HEK293 (cell line): ENCODE measurements at regions not wholly inside any gene's neighbourhood (a gene's known extent, or its start where the extent isn't known, plus 50 kb on each side); places are given as distances from the start of the nearest gene placed in this dataset.

Experiments
- FEZF1 ChIP-seq: fragments of 450-650 bp; formaldehyde crosslinking; IDR thresholded peaks from 2 replicates; pipeline ENCODE4 v1.5.1; 2016; ENCODE audit warnings: missing biosample characterization, missing genetic modification characterization
- GFI1B ChIP-seq: fragments of 450-650 bp; formaldehyde crosslinking; IDR thresholded peaks from 2 replicates; pipeline ENCODE4 v1.5.1; 2016; ENCODE audit warnings: missing biosample characterization, missing genetic modification characterization
- KLF8 ChIP-seq: fragments of 450-650 bp; formaldehyde crosslinking; IDR thresholded peaks from 2 replicates; pipeline ENCODE4 v1.5.1; 2016; ENCODE audit warnings: missing biosample characterization, missing genetic modification characterization
- KLF9 ChIP-seq: fragments of 450-650 bp; formaldehyde crosslinking; IDR thresholded peaks from 2 replicates; pipeline ENCODE4 v1.5.1; 2016; ENCODE audit warnings: missing biosample characterization, missing genetic modification characterization, low read depth
- MEIS1 ChIP-seq: sonication (generic); formaldehyde crosslinking; IDR thresholded peaks from 2 replicates; pipeline ENCODE4 v1.8.1; 2022; ENCODE audit warnings: missing genetic modification reagents, mild to moderate bottlenecking, borderline replicate concordance
- REPIN1 ChIP-seq: fragments of 450-650 bp; formaldehyde crosslinking; IDR thresholded peaks from 2 replicates; pipeline ENCODE4 v1.5.1; 2017; ENCODE audit warnings: missing biosample characterization, missing genetic modification characterization, low read depth
- TCF7L2 ChIP-seq: IDR thresholded peaks from 2 replicates; pipeline ENCODE4 v1.6.1; 2011; ENCODE audit warnings: low read depth, mild to moderate bottlenecking, inconsistent platforms, low read length, moderate library complexity, borderline replicate concordance
- ZBTB11 ChIP-seq: fragments of 450-650 bp; formaldehyde crosslinking; conservative IDR thresholded peaks from 2 replicates; pipeline ENCODE4 v1.5.1; 2016; ENCODE audit warnings: low read depth, missing biosample characterization, missing genetic modification characterization
- ZBTB8A ChIP-seq: fragments of 450-650 bp; formaldehyde crosslinking; IDR thresholded peaks from 2 replicates; pipeline ENCODE4 v1.5.1; 2016; ENCODE audit warnings: missing biosample characterization, missing genetic modification characterization
- ZEB2 ChIP-seq: fragments of 450-650 bp; formaldehyde crosslinking; IDR thresholded peaks from 2 replicates; pipeline ENCODE4 v1.5.1; 2016; ENCODE audit warnings: missing biosample characterization, missing genetic modification characterization
- ZFP69B ChIP-seq: fragments of 450-650 bp; formaldehyde crosslinking; IDR thresholded peaks from 2 replicates; pipeline ENCODE4 v1.5.1; 2016; ENCODE audit warnings: missing biosample characterization, missing genetic modification characterization
- ZNF23 ChIP-seq: fragments of 450-650 bp; formaldehyde crosslinking; IDR thresholded peaks from 2 replicates; pipeline ENCODE4 v1.5.1; 2016; ENCODE audit warnings: missing biosample characterization, missing genetic modification characterization, borderline replicate concordance
- ZNF280C ChIP-seq: fragments of 450-650 bp; formaldehyde crosslinking; IDR thresholded peaks from 2 replicates; pipeline ENCODE4 v1.5.1; 2016; ENCODE audit warnings: missing biosample characterization, missing genetic modification characterization
- ZNF335 ChIP-seq: fragments of 450-650 bp; formaldehyde crosslinking; conservative IDR thresholded peaks from 2 replicates; pipeline ENCODE4 v1.5.1; 2016; ENCODE audit warnings: missing biosample characterization, missing genetic modification characterization
- ZNF354C ChIP-seq: fragments of 450-650 bp; formaldehyde crosslinking; IDR thresholded peaks from 2 replicates; pipeline ENCODE4 v1.5.1; 2016; ENCODE audit warnings: missing biosample characterization, missing genetic modification characterization, low read depth, borderline replicate concordance
- ZNF510 ChIP-seq: fragments of 450-650 bp; formaldehyde crosslinking; IDR thresholded peaks from 2 replicates; pipeline ENCODE4 v1.5.1; 2018; ENCODE audit warnings: mild to moderate bottlenecking, missing genetic modification characterization, missing biosample characterization; ENCODE audit not compliant: insufficient replicate concordance
- ZNF548 ChIP-seq: fragments of 450-650 bp; formaldehyde crosslinking; IDR thresholded peaks from 2 replicates; pipeline ENCODE4 v1.5.1; 2016; ENCODE audit warnings: missing biosample characterization, missing genetic modification characterization
- ZNF555 ChIP-seq: fragments of 450-650 bp; formaldehyde crosslinking; conservative IDR thresholded peaks from 2 replicates; pipeline ENCODE4 v1.5.1; 2017; ENCODE audit warnings: missing biosample characterization, mild to moderate bottlenecking, missing genetic modification characterization, inconsistent platforms
- ZNF561 ChIP-seq: fragments of 450-650 bp; IDR thresholded peaks from 2 replicates; pipeline ENCODE4 v1.5.1; 2018; ENCODE audit warnings: missing biosample characterization, missing genetic modification characterization, borderline replicate concordance
- ZNF623 ChIP-seq: fragments of 450-650 bp; formaldehyde crosslinking; IDR thresholded peaks from 2 replicates; pipeline ENCODE4 v1.5.1; 2016; ENCODE audit warnings: missing biosample characterization, missing genetic modification characterization
- ZNF707 ChIP-seq: fragments of 450-650 bp; formaldehyde crosslinking; IDR thresholded peaks from 2 replicates; pipeline ENCODE4 v1.5.1; 2016; ENCODE audit warnings: missing biosample characterization, missing genetic modification characterization
- ZSCAN30 ChIP-seq: fragments of 450-650 bp; IDR thresholded peaks from 2 replicates; pipeline ENCODE4 v1.5.1; 2018; ENCODE audit warnings: missing biosample characterization, mild to moderate bottlenecking, missing genetic modification characterization, moderate library complexity
- ZXDB ChIP-seq: fragments of 450-650 bp; formaldehyde crosslinking; IDR thresholded peaks from 2 replicates; pipeline ENCODE4 v1.5.1; 2016; ENCODE audit warnings: missing biosample characterization, missing genetic modification characterization
- TF ChIP-seq, protein P1 (sequence below): fragments of 450-650 bp; formaldehyde crosslinking; IDR thresholded peaks from 2 replicates; pipeline ENCODE4 v1.5.1; 2016; ENCODE audit warnings: missing biosample characterization, missing genetic modification characterization
- TF ChIP-seq, protein P2 (sequence below): fragments of 450-650 bp; formaldehyde crosslinking; IDR thresholded peaks from 2 replicates; pipeline ENCODE4 v1.5.1; 2016; ENCODE audit warnings: missing biosample characterization, missing genetic modification characterization, borderline replicate concordance

- no peak for TF ChIP-seq ZNF548 (tag by site-specific recombination)
- no peak for TF ChIP-seq ZNF354C (tag by site-specific recombination)
- peak; percentile 13; the same call in 1 of the 2 replicates for TF ChIP-seq ZXDB
- TF ChIP-seq TCF7L2 = no peak
- no peak for TF ChIP-seq ZSCAN30 (tag by site-specific recombination)
- TF ChIP-seq ZEB2 (tag by site-specific recombination) = peak; percentile 54
- no peak for TF ChIP-seq ZNF561 (tag by site-specific recombination)
- TF ChIP-seq, protein P1, sequence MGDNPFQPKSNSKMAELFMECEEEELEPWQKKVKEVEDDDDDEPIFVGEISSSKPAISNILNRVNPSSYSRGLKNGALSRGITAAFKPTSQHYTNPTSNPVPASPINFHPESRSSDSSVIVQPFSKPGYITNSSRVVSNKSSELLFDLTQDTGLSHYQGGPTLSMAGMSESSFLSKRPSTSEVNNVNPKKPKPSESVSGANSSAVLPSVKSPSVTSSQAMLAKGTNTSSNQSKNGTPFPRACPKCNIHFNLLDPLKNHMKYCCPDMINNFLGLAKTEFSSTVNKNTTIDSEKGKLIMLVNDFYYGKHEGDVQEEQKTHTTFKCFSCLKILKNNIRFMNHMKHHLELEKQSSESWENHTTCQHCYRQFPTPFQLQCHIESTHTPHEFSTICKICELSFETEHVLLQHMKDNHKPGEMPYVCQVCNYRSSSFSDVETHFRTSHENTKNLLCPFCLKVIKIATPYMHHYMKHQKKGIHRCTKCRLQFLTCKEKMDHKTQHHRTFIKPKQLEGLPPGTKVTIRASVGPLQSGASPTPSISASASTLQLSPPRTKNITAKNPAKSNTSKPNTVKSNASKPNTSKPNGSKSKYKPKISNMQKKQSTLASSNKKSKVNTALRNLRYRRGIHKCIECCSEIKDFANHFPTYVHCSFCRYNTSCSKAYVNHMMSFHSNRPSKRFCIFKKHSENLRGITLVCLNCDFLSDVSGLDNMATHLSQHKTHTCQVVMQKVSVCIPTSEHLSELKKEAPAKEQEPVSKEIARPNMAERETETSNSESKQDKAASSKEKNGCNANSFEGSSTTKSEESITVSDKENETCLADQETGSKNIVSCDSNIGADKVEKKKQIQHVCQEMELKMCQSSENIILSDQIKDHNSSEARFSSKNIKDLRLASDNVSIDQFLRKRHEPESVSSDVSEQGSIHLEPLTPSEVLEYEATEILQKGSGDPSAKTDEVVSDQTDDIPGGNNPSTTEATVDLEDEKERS (tag by site-specific recombination) = no peak
- TF ChIP-seq ZNF510 (tag by site-specific recombination) = no peak
- no peak for TF ChIP-seq MEIS1 (CRISPR knock-in tag)
- no peak for TF ChIP-seq ZBTB8A (tag by site-specific recombination)
- no peak for TF ChIP-seq KLF8
- no peak for TF ChIP-seq ZNF555 (tag by site-specific recombination)
- no peak for TF ChIP-seq KLF9
- no peak for TF ChIP-seq ZNF280C (tag by site-specific recombination)
- TF ChIP-seq ZNF707 = no peak
- no peak for TF ChIP-seq ZNF23 (tag by site-specific recombination)
- TF ChIP-seq, protein P2, sequence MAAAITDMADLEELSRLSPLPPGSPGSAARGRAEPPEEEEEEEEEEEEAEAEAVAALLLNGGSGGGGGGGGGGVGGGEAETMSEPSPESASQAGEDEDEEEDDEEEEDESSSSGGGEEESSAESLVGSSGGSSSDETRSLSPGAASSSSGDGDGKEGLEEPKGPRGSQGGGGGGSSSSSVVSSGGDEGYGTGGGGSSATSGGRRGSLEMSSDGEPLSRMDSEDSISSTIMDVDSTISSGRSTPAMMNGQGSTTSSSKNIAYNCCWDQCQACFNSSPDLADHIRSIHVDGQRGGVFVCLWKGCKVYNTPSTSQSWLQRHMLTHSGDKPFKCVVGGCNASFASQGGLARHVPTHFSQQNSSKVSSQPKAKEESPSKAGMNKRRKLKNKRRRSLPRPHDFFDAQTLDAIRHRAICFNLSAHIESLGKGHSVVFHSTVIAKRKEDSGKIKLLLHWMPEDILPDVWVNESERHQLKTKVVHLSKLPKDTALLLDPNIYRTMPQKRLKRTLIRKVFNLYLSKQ (tag by site-specific recombination) = no peak
- TF ChIP-seq GFI1B (tag by site-specific recombination) = peak; percentile 72; the same call in 1 of the 2 replicates
- no peak for TF ChIP-seq ZBTB11 (tag by site-specific recombination)
- no peak for TF ChIP-seq REPIN1 (tag by site-specific recombination)
- peak; percentile 54; the same call in 1 of the 2 replicates for TF ChIP-seq ZNF335
- peak; percentile 41; the same call in 1 of the 2 replicates for TF ChIP-seq FEZF1 (tag by site-specific recombination)
- no peak for TF ChIP-seq ZNF623 (tag by site-specific recombination)
- TF ChIP-seq ZFP69B = 0 out of 2 replicates have a peak, but pooled peaks have one; percentile 14
These were observed 117.4 kb upstream of the SOX5 start (continued) for GRCh38 chr12:24066865-24067264.
